AG04449 (cell line): ENCODE measurements at regions not wholly inside any gene's neighbourhood (a gene's known extent, or its start where the extent isn't known, plus 50 kb on each side); places are given as distances from the start of the nearest gene placed in this dataset.

Experiments
- CTCF ChIA-PET: fragments of 350-600 bp; formaldehyde crosslinking; extraction: SDS; loops from one replicate; lab custom pipeline; 2021; ENCODE audit warnings: antibody characterized with exemption; lab: Yijun Ruan, JAX
- POLR2A ChIA-PET: fragments of 400-600, 350-600 bp; formaldehyde crosslinking; extraction: SDS; loops from one replicate; lab custom pipeline; 2020; ENCODE audit warnings: antibody characterized with exemption, inconsistent platforms; lab: Yijun Ruan, JAX
- DNase-seq: peaks from one replicate; pipeline ENCODE4 v3.0.0-alpha.2; 2010; ENCODE audit warnings: low read depth, low spot score
- H3K4me3 ChIP-seq: 2 replicates; pipeline ENCODE4 v1.5.1; 2011; ENCODE audit warnings: low read depth, mild to moderate bottlenecking, control low read depth, low read length
- TF ChIP-seq, protein P1 (sequence below): IDR thresholded peaks from one replicate; pipeline ENCODE4 v1.5.1; 2011; ENCODE audit warnings: mild to moderate bottlenecking, moderate library complexity, low read length, control low read depth, inconsistent platforms; ENCODE audit not compliant: insufficient read depth; ENCODE audit errors: missing control alignments

DNA sequence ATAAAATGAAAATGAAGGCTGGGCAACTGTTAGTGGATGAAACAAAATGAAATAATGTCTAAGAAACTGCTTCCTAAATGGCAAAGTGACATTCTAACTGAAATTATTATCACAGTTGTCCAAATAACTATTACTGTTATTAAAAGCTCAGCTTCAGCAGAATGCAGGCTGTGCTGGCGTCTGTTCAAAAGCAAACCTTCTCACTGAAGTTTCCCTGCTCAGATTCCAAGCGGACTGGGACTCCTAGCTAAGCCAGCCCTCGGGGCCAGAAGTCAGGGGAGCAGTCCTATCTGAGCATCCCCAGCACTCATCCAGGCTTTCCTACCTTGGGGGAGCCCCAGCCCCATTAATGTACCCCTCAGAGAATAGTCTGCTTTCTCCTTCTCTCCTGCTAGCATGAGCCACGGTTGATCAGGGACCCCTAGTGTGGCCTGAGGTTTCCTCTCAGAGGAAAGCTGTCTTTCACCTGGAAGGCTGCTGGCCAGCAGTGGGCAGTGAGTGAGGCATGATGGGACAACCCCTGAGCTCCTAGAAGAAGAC, 1167.3 kb downstream of the TBC1D22A start:
- no peak for DNase-seq
- CTCF ChIA-PET: no interaction called here
- no peak overlapping the region for H3K4me3 ChIP-seq
- TF ChIP-seq, protein P1, sequence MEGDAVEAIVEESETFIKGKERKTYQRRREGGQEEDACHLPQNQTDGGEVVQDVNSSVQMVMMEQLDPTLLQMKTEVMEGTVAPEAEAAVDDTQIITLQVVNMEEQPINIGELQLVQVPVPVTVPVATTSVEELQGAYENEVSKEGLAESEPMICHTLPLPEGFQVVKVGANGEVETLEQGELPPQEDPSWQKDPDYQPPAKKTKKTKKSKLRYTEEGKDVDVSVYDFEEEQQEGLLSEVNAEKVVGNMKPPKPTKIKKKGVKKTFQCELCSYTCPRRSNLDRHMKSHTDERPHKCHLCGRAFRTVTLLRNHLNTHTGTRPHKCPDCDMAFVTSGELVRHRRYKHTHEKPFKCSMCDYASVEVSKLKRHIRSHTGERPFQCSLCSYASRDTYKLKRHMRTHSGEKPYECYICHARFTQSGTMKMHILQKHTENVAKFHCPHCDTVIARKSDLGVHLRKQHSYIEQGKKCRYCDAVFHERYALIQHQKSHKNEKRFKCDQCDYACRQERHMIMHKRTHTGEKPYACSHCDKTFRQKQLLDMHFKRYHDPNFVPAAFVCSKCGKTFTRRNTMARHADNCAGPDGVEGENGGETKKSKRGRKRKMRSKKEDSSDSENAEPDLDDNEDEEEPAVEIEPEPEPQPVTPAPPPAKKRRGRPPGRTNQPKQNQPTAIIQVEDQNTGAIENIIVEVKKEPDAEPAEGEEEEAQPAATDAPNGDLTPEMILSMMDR: no peak
- POLR2A ChIA-PET: no interaction called here

DNA sequence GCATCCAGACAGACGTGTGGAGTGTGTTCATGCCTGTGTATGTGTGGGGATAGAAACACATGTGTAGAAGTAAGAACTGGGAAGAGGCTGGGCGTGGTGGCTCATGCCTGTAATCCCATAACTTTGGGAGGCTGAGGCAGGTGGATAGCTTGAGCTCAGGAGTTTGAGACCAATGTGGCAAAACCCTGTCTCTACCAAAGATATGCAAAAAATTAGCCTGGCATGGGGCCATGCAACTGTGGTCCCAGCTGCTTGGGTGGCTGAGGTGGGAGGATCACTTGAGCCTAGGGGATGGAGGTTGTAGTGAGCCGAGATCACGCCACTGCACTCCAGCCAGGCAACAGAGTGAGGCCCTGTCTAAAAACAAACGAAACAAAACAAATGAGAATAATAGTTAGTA, 1166.6 kb downstream of the TBC1D22A start:
- no peak overlapping the region for H3K4me3 ChIP-seq
- DNase-seq: no peak
- TF ChIP-seq, protein P1: no peak
- ChIA-PET POLR2A (no interaction called here), CTCF (no interaction called here)

DNA sequence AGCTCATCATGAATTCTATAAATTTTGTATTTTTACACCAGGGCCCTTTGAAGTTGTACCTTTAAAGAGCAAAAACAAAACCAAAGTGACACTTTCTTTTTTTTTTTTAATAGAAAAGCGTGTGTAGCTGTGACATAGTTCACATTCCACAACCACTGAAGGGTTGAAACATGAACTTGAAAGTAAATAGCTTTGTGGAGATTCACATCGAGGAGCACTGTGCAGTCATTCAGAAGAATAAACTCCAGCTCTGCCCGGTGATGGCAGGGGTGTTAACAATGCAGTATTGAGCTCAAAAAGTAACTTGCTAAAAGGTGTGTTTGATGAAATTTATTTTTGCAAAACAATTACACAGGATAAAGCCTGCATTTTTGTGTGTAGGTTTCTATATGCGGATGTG, 1166.2 kb downstream of the TBC1D22A start:
- POLR2A ChIA-PET: no interaction called here
- no peak for DNase-seq
- CTCF ChIA-PET: no interaction called here
- TF ChIP-seq, protein P1: no peak
- H3K4me3 ChIP-seq: no peak overlapping the region

DNA sequence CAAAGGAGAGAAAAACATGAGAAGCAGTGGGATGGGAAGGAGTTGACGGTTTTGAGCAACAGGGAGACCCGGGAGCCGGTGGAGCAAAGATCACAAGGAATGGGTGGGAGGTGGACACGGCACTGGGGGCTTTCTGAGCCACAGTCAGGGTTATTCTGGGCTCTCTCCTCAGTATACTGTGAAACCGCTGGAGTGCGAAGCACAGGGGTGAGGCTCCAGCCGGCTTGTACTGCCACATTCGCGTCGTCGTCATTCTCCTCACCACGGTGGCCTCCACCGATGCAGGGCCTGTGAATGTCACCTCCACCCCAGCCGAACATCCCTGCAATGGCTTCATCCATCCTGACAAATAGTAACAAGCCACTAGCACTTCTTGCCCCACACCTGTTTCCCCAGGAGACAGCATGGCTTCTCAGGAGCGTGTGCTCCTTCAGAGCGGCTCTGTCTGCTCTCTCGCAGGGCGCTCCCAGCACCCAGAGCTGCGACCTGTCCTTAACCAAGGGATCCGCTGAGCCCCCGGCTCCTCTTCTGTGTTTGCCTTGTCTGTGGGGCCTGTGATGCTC, 1165.3 kb downstream of the TBC1D22A start:
- no peak overlapping the region for H3K4me3 ChIP-seq
- ChIA-PET POLR2A (no interaction called here), CTCF (no interaction called here)
- TF ChIP-seq, protein P1: no peak
- DNase-seq: no peak

DNA sequence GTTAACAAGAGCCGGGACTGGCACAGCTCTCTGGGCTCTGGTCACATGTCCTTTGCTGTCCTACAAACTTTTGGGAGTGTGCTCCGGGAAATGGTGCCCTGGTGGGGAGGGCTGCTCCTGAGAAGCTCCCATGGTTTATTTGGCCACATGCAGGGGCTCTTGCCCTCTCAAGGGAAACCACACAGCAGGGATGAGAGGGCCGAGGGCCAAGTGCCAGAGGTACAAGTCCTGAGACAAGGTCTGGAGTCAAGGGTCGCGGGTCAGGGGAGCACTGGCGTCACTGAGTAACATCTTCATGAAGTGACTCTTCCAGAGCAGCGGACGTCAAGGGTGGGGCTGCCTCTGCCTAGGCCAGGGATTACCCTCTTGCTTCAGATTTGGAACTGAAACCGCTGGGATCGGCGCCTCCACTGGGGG, 1160.6 kb downstream of the TBC1D22A start:
- TF ChIP-seq, protein P1: no peak
- no peak overlapping the region for H3K4me3 ChIP-seq
- ChIA-PET POLR2A (no interaction called here), CTCF (no interaction called here)
- DNase-seq: no peak

DNA sequence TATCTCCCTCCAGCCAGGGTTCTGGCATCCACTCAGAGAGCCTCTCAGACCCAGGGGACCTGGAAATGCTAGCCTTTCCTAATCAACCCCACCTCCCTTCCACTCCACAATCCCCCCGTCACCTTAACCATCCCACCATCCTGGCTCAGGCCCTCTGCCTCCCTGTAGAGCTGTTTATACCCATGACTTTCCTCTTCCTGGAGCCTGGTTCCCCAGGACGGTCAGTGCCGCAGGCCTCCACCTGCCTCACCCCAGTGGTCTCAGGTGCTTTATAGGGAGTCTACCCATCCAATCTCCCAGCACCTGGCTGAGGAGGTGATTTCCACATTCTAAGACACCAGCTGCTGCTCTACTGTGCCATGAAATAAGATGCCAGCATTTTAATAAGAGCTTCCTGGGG, 1159.5 kb downstream of the TBC1D22A start:
- POLR2A ChIA-PET: no interaction called here

More for the DNA sequence above, 1159.5 kb downstream of the TBC1D22A start:
- DNase-seq: no peak
- TF ChIP-seq, protein P1: no peak
- CTCF ChIA-PET: no interaction called here
- no peak overlapping the region for H3K4me3 ChIP-seq
